A549 (cell line): ENCODE measurements at regions not wholly inside any gene's neighbourhood (a gene's known extent, or its start where the extent isn't known, plus 50 kb on each side); places are given as distances from the start of the nearest gene placed in this dataset.

Source experiments
- ATAC-seq, 2 experiments: fragments of 200-7000 bp in 1 of 2; fragments of >200 bp in 1 of 2; cut with Nextera tagmentation in 1 of 2; cut with Tn5 transposase in 1 of 2; 3 replicates each; pipeline versions ENCODE4 v1.8.0 to v1.9.1; 2018 to 2020; ENCODE audit warnings: mild to moderate bottlenecking in 1 of 2, moderate library complexity in 1 of 2
- CTCF ChIA-PET: fragments of 300-600 bp; sonication (Branson Sonifier 250); formaldehyde crosslinking; extraction: SDS; loops from one replicate; lab custom pipeline; 2021; ENCODE audit warnings: antibody characterized with exemption, inconsistent platforms; lab: Yijun Ruan, JAX
- POLR2A ChIA-PET: fragments of 350-600 bp; formaldehyde crosslinking; extraction: SDS; loops from one replicate; lab custom pipeline; 2021; ENCODE audit warnings: antibody characterized with exemption, inconsistent platforms; lab: Yijun Ruan, JAX
- DNase-seq, 2 experiments: peaks; one replicate each; pipeline versions ENCODE4 v3.0.0 to v3.0.0-alpha.2; 2011 to 2016; ENCODE audit warnings: low read depth in 1 of 2, low spot score in 1 of 2
- FAIRE-seq: peaks from 2 replicates; lab custom pipeline; 2011; peaks lifted over from hg19 to GRCh38; lab: Jason Lieb, UNC
- H3K27ac ChIP-seq, 2 experiments: fragments of >200 bp; sonication (Bioruptor Twin); formaldehyde crosslinking; 3 replicates each; pipeline ENCODE4 v1.5.1; 2016 to 2017
- H3K4me1 ChIP-seq: fragments of >200 bp; sonication (Bioruptor Twin); formaldehyde crosslinking; 3 replicates; pipeline ENCODE4 v1.6.1; 2016
- H3K4me2 ChIP-seq: fragments of >200 bp; sonication (Bioruptor Twin); formaldehyde crosslinking; 3 replicates; pipeline ENCODE4 v1.6.1; 2016
- H3K4me3 ChIP-seq: fragments of >200 bp; sonication (Bioruptor Twin); formaldehyde crosslinking; 3 replicates; pipeline ENCODE4 v1.5.1; 2016
- H3K9me3 ChIP-seq: fragments of >200 bp; sonication (Bioruptor Twin); formaldehyde crosslinking; 3 replicates; pipeline ENCODE4 v1.6.1; 2016
- BHLHE40 ChIP-seq: IDR thresholded peaks from 2 replicates; pipeline ENCODE4 v1.6.1; 2012; ENCODE audit warnings: low read depth, low read length, inconsistent platforms
- CBX2 ChIP-seq: fragments of 200-600 bp; sonication (generic); IDR thresholded peaks from 2 replicates; pipeline ENCODE4 v1.6.1; 2016; ENCODE audit warnings: low read depth, mild to moderate bottlenecking, borderline replicate concordance
- CEBPB ChIP-seq, 2 experiments: fragments of >200 bp in 1 of 2; sonication (Bioruptor Twin) in 1 of 2; formaldehyde crosslinking in 1 of 2; IDR thresholded peaks; 2 replicates each; pipeline ENCODE4 v1.6.1; 2012 to 2016
- CHD2 ChIP-seq: fragments of 150-350 bp; IDR thresholded peaks from 2 replicates; pipeline ENCODE4 v1.6.1; 2014; ENCODE audit warnings: low read length; ENCODE audit not compliant: partially characterized antibody
- E2F6 ChIP-seq: IDR thresholded peaks from 2 replicates; pipeline ENCODE4 v1.6.1; 2012; ENCODE audit warnings: low read depth, borderline replicate concordance
- EHF ChIP-seq: fragments of 250-450 bp; sonication (Bioruptor Pico); IDR thresholded peaks from 2 replicates; pipeline ENCODE4 v1.5.0; 2020; ENCODE audit warnings: mild to moderate bottlenecking
- ELK1 ChIP-seq: fragments of 150-350 bp; IDR thresholded peaks from 2 replicates; pipeline ENCODE4 v1.6.1; 2014; ENCODE audit warnings: low read depth, mild to moderate bottlenecking, low read length
- ESRRA ChIP-seq: fragments of 150-350 bp; IDR thresholded peaks from 2 replicates; pipeline ENCODE4 v1.6.1; 2014; ENCODE audit warnings: mild to moderate bottlenecking, low read length, borderline replicate concordance
- FOSL2 ChIP-seq, 2 experiments: fragments of 450-650 bp in 1 of 2; fragments of >200 bp in 1 of 2; sonication (Bioruptor Twin) in 1 of 2; formaldehyde crosslinking; IDR thresholded peaks; 2 replicates each; pipeline versions ENCODE4 v1.5.0 to v1.6.1; 2016 to 2020; ENCODE audit warnings: mild to moderate bottlenecking in 1 of 2, moderate library complexity in 1 of 2
- GATA3 ChIP-seq: IDR thresholded peaks from 2 replicates; pipeline ENCODE4 v1.6.1; 2012; ENCODE audit warnings: borderline replicate concordance
- MAFK ChIP-seq: fragments of 450-650 bp; IDR thresholded peaks from 2 replicates; pipeline ENCODE4 v1.6.1; 2014; ENCODE audit not compliant: partially characterized antibody
- MAZ ChIP-seq: fragments of 150-350 bp; IDR thresholded peaks from 2 replicates; pipeline ENCODE4 v1.6.1; 2014; ENCODE audit warnings: antibody characterized with exemption, low read depth, low read length, borderline replicate concordance
- MYC ChIP-seq: IDR thresholded peaks from 2 replicates; pipeline ENCODE4 v1.6.1; 2012; ENCODE audit warnings: mild to moderate bottlenecking, inconsistent platforms, low read length, improper control_type of control experiment, borderline replicate concordance
- POLR2A ChIP-seq: IDR thresholded peaks from 2 replicates; pipeline ENCODE4 v1.6.1; 2012; ENCODE audit warnings: mild to moderate bottlenecking, low read length
- RCOR1 ChIP-seq: fragments of 150-350 bp; IDR thresholded peaks from 2 replicates; pipeline ENCODE4 v1.6.1; 2014; ENCODE audit warnings: antibody characterized with exemption, low read length, low read depth
- RFX5 ChIP-seq: fragments of 450-650 bp; IDR thresholded peaks from 2 replicates; pipeline ENCODE4 v1.7.1; 2014; ENCODE audit warnings: antibody characterized with exemption, mild to moderate bottlenecking, moderate library complexity
- SMC3 ChIP-seq: fragments of >200 bp; sonication (Bioruptor Twin); formaldehyde crosslinking; IDR thresholded peaks from 3 replicates; pipeline ENCODE4 v1.6.1; 2018; ENCODE audit warnings: inconsistent platforms
- ZFP36 ChIP-seq: fragments of 450-650 bp; IDR thresholded peaks from 2 replicates; pipeline ENCODE4 v1.6.1; 2014; ENCODE audit warnings: borderline replicate concordance; ENCODE audit not compliant: partially characterized antibody
- WGBS: methylation state at CpG from one replicate; pipeline ENCODE4 v1.1.6; 2017; ENCODE audit errors: missing lambda C conversion rate; 5-methylcytosine and 5-hydroxymethylcytosine counted together
- TF ChIP-seq, protein P1 (sequence below): fragments of 250-450 bp; sonication (Bioruptor Pico); IDR thresholded peaks from 2 replicates; pipeline ENCODE4 v1.5.0; 2020; ENCODE audit warnings: low read depth, mild to moderate bottlenecking, moderate library complexity
- TF ChIP-seq, protein P2 (sequence below): IDR thresholded peaks from 2 replicates; pipeline ENCODE4 v1.6.1; 2012
- TF ChIP-seq, protein P3 (sequence below): fragments of 250-450 bp; sonication (Bioruptor Pico); IDR thresholded peaks from 2 replicates; pipeline ENCODE4 v1.5.0; 2021; ENCODE audit warnings: mild to moderate bottlenecking, moderate library complexity, borderline replicate concordance

DNA sequence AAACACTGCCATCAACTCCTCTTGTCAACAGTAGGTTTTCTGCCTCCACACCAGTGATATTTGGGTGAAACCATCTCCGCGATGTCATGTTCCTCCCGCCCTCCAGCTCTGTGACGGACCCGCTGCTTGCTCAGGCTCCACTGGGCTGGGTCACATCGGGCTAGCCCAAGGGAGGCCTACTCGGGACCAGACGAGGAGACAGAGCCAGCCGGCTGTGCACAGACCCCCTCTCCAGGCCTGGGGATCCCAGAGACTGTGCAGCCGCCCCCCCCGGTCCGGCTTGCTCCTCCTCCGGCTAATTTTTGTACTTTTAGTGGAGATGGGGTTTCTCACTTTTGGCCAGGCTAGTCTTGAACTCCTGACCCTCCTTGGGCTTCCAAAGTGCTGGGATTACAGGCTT, 202.4 kb upstream of the PRDM9 start:
- POLR2A ChIA-PET, result no interaction called here
- 69% methylated on average over 13 of the region's 13 CpGs for WGBS
- TF ChIP-seq EHF (CRISPR knock-in tag) (no peak), E2F6 (no peak), CBX2 (no peak), MAFK (no peak), MYC (no peak)
- TF ChIP-seq, protein P1, sequence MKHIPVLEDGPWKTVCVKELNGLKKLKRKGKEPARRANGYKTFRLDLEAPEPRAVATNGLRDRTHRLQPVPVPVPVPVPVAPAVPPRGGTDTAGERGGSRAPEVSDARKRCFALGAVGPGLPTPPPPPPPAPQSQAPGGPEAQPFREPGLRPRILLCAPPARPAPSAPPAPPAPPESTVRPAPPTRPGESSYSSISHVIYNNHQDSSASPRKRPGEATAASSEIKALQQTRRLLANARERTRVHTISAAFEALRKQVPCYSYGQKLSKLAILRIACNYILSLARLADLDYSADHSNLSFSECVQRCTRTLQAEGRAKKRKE (CRISPR knock-in tag), result no peak

GRCh38 chr5:23303836-23304235, 203.6 kb upstream of the PRDM9 start:
- H3K4me3 ChIP-seq, result no peak overlapping the region
- ChIA-PET POLR2A (no interaction called here), CTCF (interaction anchor here (0.7 kb wide), 1 partner anchor 237 kb away, joined by 4 read pairs; no protein-coding TSS in a partner anchor)
- no peaks in the 10 kb centered on the region; the same call in 1 of the 3 replicates for H3K9me3 ChIP-seq
- ATAC-seq (no peak), FAIRE-seq (no peak), DNase-seq (no peak)
- TF ChIP-seq SMC3 (no peak), GATA3 (no peak), POLR2A (no peak), BHLHE40 (no peak), CHD2 (no peak), MAFK (no peak), ESRRA (no peak), E2F6 (no peak), CEBPB (IDR thresholded peaks at IDR 0.05) (no peak), RFX5 (no peak), RCOR1 (no peak), ZFP36 (no peak), MAZ (no peak), ELK1 (no peak), CBX2 (no peak), FOSL2 (IDR thresholded peaks at IDR 0.05) (no peak), FOSL2 (CRISPR knock-in tag; IDR thresholded peaks at IDR 0.05) (no peak)
- TF ChIP-seq, protein P2, sequence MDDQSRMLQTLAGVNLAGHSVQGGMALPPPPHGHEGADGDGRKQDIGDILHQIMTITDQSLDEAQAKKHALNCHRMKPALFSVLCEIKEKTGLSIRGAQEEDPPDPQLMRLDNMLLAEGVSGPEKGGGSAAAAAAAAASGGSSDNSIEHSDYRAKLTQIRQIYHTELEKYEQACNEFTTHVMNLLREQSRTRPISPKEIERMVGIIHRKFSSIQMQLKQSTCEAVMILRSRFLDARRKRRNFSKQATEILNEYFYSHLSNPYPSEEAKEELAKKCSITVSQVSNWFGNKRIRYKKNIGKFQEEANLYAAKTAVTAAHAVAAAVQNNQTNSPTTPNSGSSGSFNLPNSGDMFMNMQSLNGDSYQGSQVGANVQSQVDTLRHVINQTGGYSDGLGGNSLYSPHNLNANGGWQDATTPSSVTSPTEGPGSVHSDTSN, result no peak
- TF ChIP-seq, protein P3, sequence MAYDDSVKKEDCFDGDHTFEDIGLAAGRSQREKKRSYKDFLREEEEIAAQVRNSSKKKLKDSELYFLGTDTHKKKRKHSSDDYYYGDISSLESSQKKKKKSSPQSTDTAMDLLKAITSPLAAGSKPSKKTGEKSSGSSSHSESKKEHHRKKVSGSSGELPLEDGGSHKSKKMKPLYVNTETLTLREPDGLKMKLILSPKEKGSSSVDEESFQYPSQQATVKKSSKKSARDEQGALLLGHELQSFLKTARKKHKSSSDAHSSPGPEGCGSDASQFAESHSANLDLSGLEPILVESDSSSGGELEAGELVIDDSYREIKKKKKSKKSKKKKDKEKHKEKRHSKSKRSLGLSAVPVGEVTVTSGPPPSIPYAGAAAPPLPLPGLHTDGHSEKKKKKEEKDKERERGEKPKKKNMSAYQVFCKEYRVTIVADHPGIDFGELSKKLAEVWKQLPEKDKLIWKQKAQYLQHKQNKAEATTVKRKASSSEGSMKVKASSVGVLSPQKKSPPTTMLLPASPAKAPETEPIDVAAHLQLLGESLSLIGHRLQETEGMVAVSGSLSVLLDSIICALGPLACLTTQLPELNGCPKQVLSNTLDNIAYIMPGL (CRISPR knock-in tag), result no peak
- H3K27ac ChIP-seq, result no peak overlapping the region
- WGBS, result 29% methylated on average over 17 of the region's 18 CpGs
- peak overlapping the region; percentile 45 for H3K4me2 ChIP-seq
- H3K4me1 ChIP-seq, result no peaks in the 10 kb centered on the region

More for the DNA sequence above, 202.4 kb upstream of the PRDM9 start:
- no peak overlapping the region for H3K4me2 ChIP-seq
- ATAC-seq (no peak), DNase-seq (no peak), FAIRE-seq (no peak)
- CTCF ChIA-PET, result no interaction called here
- H3K9me3 ChIP-seq, result no peaks in the 10 kb centered on the region; the same call in 1 of the 3 replicates
- no peaks in the 10 kb centered on the region for H3K4me1 ChIP-seq
- no peak overlapping the region for H3K27ac ChIP-seq
- no peak overlapping the region for H3K4me3 ChIP-seq
